Gastroesophageal sphincter (tissue), 4 donors: ENCODE measurements at regions not wholly inside any gene's neighbourhood (a gene's known extent, or its start where the extent isn't known, plus 50 kb on each side); places are given as distances from the start of the nearest gene placed in this dataset.
"Not testable (repeated sequence)": the region's sequence is repeated elsewhere in the genome, so short reads cannot be mapped to it uniquely, and the experiment has no call there.

Experiments
- ATAC-seq: fragments of 150-250 bp; one replicate; pipeline ENCODE4 v1.9.1; 2016; ENCODE audit warnings: mild to moderate bottlenecking, moderate library complexity
- H3K27ac ChIP-seq, 4 donors: fragments of 200-600 bp; sonication (generic) in 3 of 4; 1 replicate in 3 of 4; 2 replicates in 1 of 4; pipeline ENCODE4 v1.5.1; 2016 to 2019
- H3K27me3 ChIP-seq: fragments of 200-600 bp; sonication (generic); one replicate; pipeline ENCODE4 v1.5.1; 2019
- H3K36me3 ChIP-seq, 2 donors: fragments of 200-600 bp; sonication (generic); one replicate each; pipeline ENCODE4 v1.5.1; 2019; ENCODE audit warnings: control low read depth in 1 of 2
- H3K4me1 ChIP-seq, 3 donors: fragments of 200-600 bp; sonication (generic); 1 replicate in 2 of 3; 2 replicates in 1 of 3; pipeline ENCODE4 v1.5.1; 2016 to 2019; ENCODE audit warnings: control low read depth in 2 of 3
- H3K4me3 ChIP-seq, 2 donors: fragments of 200-600 bp; sonication (generic); one replicate each; pipeline ENCODE4 v1.5.1; 2019; ENCODE audit warnings: mild to moderate bottlenecking in 1 of 2, moderate library complexity in 1 of 2
- H3K9me3 ChIP-seq, 3 donors: fragments of 200-600 bp; sonication (generic); one replicate each; pipeline ENCODE4 v1.5.1; 2017 to 2019; ENCODE audit warnings: control low read depth in 2 of 3
- CTCF ChIP-seq, 4 experiments: fragments of 200-600 bp in 2 of 4; fragments of 450-650 bp in 2 of 4; sonication (generic) in 1 of 4; IDR thresholded peaks; one replicate each; pipeline ENCODE4 v1.5.1; 2017 to 2019; ENCODE audit warnings: antibody characterized with exemption in 4 of 4, mild to moderate bottlenecking in 2 of 4, moderate library complexity in 2 of 4
- EP300 ChIP-seq: sonication (generic); formaldehyde crosslinking; IDR thresholded peaks from one replicate; pipeline ENCODE4 v1.6.1; 2017; ENCODE audit warnings: antibody characterized with exemption, mild to moderate bottlenecking
- POLR2A ChIP-seq, 2 donors: fragments of 450-650 bp; IDR thresholded peaks; one replicate each; pipeline ENCODE4 v1.6.1; 2017; ENCODE audit warnings: antibody characterized with exemption in 2 of 2, mild to moderate bottlenecking in 2 of 2, moderate library complexity in 1 of 2
- POLR2AphosphoS5 ChIP-seq: sonication (generic); formaldehyde crosslinking; IDR thresholded peaks from one replicate; pipeline ENCODE4 v1.6.1; 2017; ENCODE audit warnings: antibody characterized with exemption
- WGBS, 2 donors: methylation state at CpG; one replicate each; pipeline ENCODE4 v1.1.5; 2018; ENCODE audit warnings: low coverage in 1 of 2; 5-methylcytosine and 5-hydroxymethylcytosine counted together

- TF ChIP-seq POLR2A (IDR thresholded peaks at IDR 0.05) (no peak), EP300 (no peak), CTCF (IDR thresholded peaks at IDR 0.05) (no peak), POLR2AphosphoS5 (no peak)
- Histone ChIP-seq H3K9me3 (no peaks in the 10 kb centered on the region), H3K27me3 (no peaks in the 10 kb centered on the region), H3K27ac (no peak overlapping the region), H3K4me1 (peaks cover 0 to under 1% (median 0%) of the 10 kb centered on the region in 3 donors), H3K4me3 (no peak overlapping the region), H3K36me3 (no peaks in the 10 kb centered on the region)
- 80 to 98% methylated on average over 4 to 8 of the region's 8 CpGs for WGBS, 2 donors
- no peak for ATAC-seq
Measured at GRCh38 chr3:194064380-194065332, 71.3 kb upstream of the HES1 start.

GRCh38 chr3:194067327-194067726 lies 68.6 kb upstream of the HES1 start:
- H3K4me3 ChIP-seq, H3K9me3 ChIP-seq, H3K27ac ChIP-seq, H3K27me3 ChIP-seq, H3K36me3 ChIP-seq, ATAC-seq: not testable (repeated sequence)
- peaks cover 0 to 23% (median 3%) of the 10 kb centered on the region in 3 donors for H3K4me1 ChIP-seq

GRCh38 chr3:194067949-194068362 lies 68.0 kb upstream of the HES1 start:
- peaks cover 0 to 23% (median 3%) of the 10 kb centered on the region in 3 donors for H3K4me1 ChIP-seq
- no peak for ATAC-seq
- no peaks in the 10 kb centered on the region for H3K9me3 ChIP-seq
- no peaks in the 10 kb centered on the region for H3K36me3 ChIP-seq
- no peak overlapping the region for H3K27ac ChIP-seq
- no peaks in the 10 kb centered on the region for H3K27me3 ChIP-seq
- no peak overlapping the region for H3K4me3 ChIP-seq
- WGBS, 2 donors, result 52 to 71% methylated on average over 3 to 4 of the region's 4 CpGs
- TF ChIP-seq EP300 (no peak), POLR2A (IDR thresholded peaks at IDR 0.05) (no peak)

- Histone ChIP-seq H3K4me3 (no peak overlapping the region), H3K27me3 (no peaks in the 10 kb centered on the region), H3K9me3 (no peaks in the 10 kb centered on the region), H3K4me1 (peaks cover 0 to 23% (median 3%) of the 10 kb centered on the region in 3 donors), H3K36me3 (no peaks in the 10 kb centered on the region), H3K27ac (peak overlapping the region in 2 of 4 donors; percentile 85 to 89)
- WGBS, 2 donors, result 94 to 96% methylated on average over 4 to 8 of the region's 12 CpGs
- no peak for ATAC-seq
- no peak for TF ChIP-seq EP300
- TF ChIP-seq POLR2AphosphoS5, result no peak
- TF ChIP-seq CTCF (IDR thresholded peaks at IDR 0.05), result no peak
- no peak for TF ChIP-seq POLR2A (IDR thresholded peaks at IDR 0.05)
Measured at GRCh38 chr3:194069421-194070219, 66.3 kb upstream of the HES1 start.

- no peaks in the 10 kb centered on the region for H3K36me3 ChIP-seq
- peak overlapping the region; percentile 33 to 64 for H3K4me3 ChIP-seq
- TF ChIP-seq POLR2AphosphoS5 (no peak), POLR2A (IDR thresholded peaks at IDR 0.05) (no peak), EP300 (no peak), CTCF (IDR thresholded peaks at IDR 0.05) (no peak)
- no peaks in the 10 kb centered on the region for H3K27me3 ChIP-seq
- ATAC-seq, result no peak
- 97% methylated on average over 5 of the region's 15 CpGs; no CpG with 5 or more reads in 1 of the 2 donors for WGBS, 2 donors
- peak overlapping the region in 3 of 4 donors; percentile 85 to 89 (median 86) for H3K27ac ChIP-seq
- no peaks in the 10 kb centered on the region for H3K9me3 ChIP-seq
- H3K4me1 ChIP-seq, result peaks cover 0 to 23% (median 3%) of the 10 kb centered on the region in 3 donors
Measured at GRCh38 chr3:194070220-194070633, 65.7 kb upstream of the HES1 start.
